Activated T-cell treated with anti-CD3 and anti-CD28 coated beads, Interleukin-2, amount 50 U/mL, for 1 hour (primary cell): ENCODE measurements at regions not wholly inside any gene's neighbourhood (a gene's known extent, or its start where the extent isn't known, plus 50 kb on each side); places are given as distances from the start of the nearest gene placed in this dataset.

Experiments
- DNase-seq: peaks from one replicate; pipeline ENCODE4 v3.0.0-alpha.2; 2020

DNA sequence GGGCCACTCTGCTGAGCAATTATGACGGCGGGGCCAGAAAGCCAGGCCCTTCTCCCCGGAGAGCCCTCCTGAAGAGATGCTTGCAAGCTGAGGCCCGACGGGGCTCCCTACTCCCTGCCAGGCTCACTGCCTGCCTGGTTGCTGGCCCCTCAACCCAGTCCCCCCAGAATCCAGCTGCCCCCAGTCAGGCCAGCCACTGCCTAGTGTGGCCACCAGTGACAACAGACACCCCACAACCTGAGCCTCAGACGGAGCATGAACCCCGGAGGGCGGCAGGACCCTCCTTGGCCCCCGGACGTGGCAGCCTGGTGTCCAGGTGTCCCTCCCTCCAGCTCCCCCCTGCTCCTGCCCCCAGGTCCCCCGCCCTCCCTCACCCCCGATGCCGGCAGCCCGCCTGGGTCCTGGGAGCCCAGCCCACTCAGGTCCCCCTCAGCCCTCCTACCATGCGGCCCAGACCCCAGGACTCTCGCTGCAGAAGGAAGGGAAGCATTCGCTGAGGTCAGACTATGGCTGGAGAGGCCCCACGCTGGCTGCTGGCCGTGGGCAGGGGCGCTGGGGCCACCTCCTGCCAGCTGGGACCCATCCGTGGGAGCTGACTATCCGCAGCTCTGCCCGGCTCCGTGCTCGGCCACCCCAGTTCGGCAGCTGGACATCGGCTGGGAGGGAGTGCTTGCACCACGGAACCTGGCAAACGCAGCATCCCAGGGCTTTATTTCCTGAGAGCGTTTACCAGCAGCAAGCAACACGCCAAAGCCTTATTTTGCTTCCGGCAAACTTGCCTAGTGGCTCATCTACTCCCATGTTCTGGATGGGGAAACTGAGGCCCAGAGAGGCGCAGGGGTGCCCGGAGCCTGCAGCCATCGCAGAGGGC lies 89.8 kb downstream of the UNCX start:
- no peak for DNase-seq

- no peak for DNase-seq
These were observed 90.7 kb downstream of the UNCX start for GRCh38 chr7:1323178-1324027.

DNA sequence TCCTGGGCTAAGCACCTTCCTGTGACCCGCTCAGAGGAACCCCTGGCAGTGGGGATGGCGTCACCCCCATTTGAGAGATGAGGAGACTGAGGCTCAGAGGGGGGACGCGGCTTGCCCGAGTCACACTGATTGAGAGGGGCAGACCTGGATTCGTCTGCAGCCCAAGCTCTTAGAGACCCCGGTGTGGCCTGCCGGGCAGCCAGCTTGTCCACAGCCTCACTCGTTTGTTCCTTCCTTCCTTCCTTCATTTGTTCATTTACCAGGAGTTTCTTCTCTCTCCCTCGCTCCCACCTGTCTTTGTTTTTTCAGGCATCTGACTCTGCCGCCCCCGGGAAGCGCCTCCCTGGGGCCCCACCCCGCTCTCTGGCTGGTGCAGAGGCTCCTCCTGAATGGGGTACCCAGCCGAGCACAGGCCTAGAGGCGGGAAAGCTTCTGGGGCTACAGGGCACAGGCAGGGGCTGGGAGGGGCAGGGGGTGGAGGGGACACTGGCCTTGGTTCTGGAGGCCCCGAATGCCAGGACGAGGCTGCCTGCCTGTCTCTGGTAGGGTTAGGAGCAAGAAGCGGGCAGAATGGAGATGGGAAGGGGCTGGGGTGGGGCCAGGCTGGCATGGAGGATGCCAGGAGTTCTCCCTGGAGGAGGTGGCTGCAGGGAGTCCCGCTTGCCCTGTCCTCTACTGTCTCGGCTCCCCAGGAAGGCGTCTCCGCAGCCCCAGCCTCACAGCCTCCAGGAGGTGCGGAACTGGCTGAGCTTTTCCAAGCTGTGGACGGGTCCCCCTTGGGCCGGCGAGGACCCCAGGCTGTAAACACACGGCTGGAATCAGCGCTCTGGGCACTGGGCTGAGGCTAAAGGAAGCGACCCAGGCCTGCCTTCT lies 91.6 kb downstream of the UNCX start:
- DNase-seq = no peak

DNA sequence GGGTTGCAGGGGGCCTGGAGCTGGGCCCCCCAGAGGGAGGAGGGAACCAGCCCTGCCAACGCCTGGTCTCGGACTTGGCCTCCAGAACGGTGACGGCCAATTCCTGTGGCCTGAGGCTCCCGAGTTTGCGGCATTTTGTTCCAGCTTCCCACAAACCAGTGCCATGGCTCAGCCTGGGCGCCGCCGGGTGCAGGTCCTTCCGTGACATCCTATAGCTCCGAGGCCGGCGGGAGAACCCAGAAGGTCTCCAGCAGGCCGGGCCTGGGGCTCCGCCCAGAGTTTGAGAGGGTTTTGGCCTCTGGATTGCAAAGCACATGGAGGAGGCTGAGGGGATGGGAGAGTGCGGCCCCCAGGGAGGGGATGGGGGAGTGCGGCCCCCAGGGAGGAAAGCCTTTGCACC lies 92.6 kb downstream of the UNCX start:
- DNase-seq = no peak

GRCh38 chr7:1325646-1326510 lies 93.2 kb downstream of the UNCX start:
- no peak for DNase-seq

GRCh38 chr7:1326511-1326785 lies 93.8 kb downstream of the UNCX start:
- DNase-seq = no peak

- no peak for DNase-seq
These were observed 96.6 kb downstream of the UNCX start for GRCh38 chr7:1329261-1329660.

- DNase-seq = no peak
These were observed 97.5 kb downstream of the UNCX start for GRCh38 chr7:1329966-1330800.

GRCh38 chr7:1330801-1331425 lies 98.2 kb downstream of the UNCX start:
- no peak for DNase-seq

GRCh38 chr7:1331561-1332467 lies 99.1 kb downstream of the UNCX start:
- no peak for DNase-seq

GRCh38 chr7:1336509-1336908 lies 103.8 kb downstream of the UNCX start:
- no peak for DNase-seq

DNA sequence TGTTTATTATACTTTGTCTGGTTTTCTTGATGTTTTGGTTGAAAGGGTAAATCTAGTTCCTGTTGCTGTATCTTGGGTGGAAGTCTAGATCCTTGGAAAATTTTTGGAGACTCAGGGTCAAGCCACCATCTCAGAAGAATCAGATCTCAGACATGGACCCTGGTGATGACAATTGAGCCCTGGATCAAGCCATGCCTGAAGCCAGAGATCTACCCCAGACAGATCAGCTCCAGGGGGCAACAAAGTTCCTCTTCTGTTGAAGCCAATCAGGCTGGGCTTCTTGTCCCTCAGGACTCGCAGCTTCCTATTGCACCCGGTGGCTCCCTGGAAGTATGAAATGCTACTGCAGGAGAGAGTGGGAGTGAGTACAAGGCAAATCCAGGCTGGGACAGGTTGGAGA lies 106.9 kb downstream of the UNCX start:
- no peak for DNase-seq

DNA sequence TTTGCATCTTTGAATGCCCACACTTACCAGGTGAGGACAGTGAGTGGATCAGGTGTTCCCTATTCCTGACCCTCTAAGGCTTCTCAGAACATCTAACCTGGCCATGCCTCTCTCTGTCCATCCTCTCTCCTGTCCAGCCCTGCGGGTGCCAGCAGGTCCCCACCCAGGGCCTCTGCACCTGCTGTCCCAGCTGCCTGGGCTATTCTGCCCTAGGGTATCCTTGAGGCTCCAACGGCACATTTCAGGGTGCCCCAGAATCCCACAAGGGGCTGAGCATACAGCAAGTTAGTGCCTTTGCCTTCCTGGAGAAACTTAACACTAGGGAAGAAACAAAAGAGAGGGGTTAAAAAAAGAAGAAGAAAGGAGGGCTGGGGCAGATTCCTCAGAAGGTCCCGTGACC lies 107.4 kb downstream of the UNCX start:
- DNase-seq = no peak

- DNase-seq = no peak
These were observed 108.0 kb downstream of the UNCX start for GRCh38 chr7:1340461-1341360.

DNA sequence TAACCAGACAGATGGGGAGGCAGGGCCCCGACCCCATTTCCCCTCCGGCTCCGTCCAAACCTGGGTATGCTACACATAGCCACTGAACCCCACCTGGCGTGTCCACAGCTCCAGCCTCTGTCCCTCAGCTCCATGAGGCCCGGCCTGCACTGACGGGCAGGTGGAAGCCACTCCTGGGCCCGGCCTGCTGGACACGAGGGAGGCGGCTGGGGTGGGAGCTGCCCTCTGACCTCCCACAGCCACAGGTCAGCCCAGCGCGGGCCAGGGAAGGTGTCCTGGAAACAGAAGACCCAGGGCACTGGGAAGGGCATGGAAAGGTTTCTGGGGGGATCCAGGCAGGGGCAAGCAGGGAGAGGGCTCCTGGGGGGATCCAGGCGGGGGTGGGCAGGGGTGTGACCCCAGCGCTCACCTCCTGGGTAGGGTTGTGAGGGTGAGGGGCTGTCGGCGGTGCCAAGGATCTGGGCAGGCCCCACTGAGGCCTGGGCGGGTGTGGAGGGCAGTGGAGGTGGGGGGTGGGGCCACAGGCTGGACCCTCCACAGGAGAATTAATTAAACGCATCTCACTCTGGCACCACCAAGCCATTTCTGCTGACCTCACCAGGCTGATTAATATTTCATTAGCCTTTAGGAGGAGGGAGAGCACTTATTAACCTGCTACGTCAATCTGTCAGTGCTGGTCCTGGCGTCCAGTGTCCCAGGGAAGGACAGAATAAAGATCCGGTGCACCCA lies 108.9 kb downstream of the UNCX start:
- no peak for DNase-seq

GRCh38 chr7:1342090-1342640 lies 109.5 kb downstream of the UNCX start:
- no peak for DNase-seq

DNA sequence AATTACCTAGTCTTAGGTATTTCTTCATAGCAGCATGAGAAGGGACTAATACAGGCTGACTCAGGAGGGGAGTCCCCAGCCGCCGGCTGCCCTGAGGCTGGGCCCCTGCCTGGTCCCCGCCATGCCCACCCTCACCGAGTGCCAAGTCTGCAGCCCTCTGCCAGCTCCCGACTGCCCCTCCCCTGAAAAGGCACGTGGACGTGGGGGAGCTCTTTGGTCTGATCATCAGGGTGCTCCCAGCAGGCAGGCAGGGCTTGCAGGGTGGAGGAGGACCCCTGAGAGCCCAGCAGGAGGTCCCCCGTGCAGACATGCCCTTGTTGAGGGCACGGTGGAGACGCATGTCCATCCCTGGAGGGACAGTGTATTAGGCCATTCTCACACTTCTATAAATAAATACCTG lies 110.9 kb downstream of the UNCX start:
- no peak for DNase-seq

DNA sequence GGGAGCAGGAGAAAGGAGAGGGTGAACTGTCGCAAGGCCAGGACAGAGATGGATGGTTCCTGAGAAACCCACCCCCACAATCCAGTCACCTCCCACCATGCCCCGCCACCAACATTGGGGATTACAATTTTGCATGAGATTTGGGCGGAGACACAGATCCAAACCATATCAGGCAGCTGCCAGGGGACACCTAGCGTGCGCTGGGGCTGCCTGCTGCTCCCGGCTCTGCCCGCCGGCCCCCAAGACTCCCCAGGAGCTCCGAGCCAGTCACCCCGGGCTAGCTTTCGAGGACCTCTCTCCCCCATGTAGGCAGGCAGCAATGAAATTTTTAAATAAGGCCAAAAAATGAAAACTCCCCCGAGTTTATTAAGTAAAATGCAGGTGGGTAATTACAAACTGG lies 111.7 kb downstream of the UNCX start:
- DNase-seq = no peak
